HEK293 (cell line): ENCODE measurements at regions not wholly inside any gene's neighbourhood (a gene's known extent, or its start where the extent isn't known, plus 50 kb on each side); places are given as distances from the start of the nearest gene placed in this dataset.

Experiments
- ZBTB1 ChIP-seq: fragments of 450-650 bp; formaldehyde crosslinking; IDR thresholded peaks from 2 replicates; pipeline ENCODE4 v1.5.1; 2016; ENCODE audit warnings: missing biosample characterization, missing genetic modification characterization
- ZEB2 ChIP-seq: fragments of 450-650 bp; formaldehyde crosslinking; IDR thresholded peaks from 2 replicates; pipeline ENCODE4 v1.5.1; 2016; ENCODE audit warnings: missing biosample characterization, missing genetic modification characterization
- ZNF138 ChIP-seq: fragments of 450-650 bp; formaldehyde crosslinking; IDR thresholded peaks from 2 replicates; pipeline ENCODE4 v1.5.1; 2016; ENCODE audit warnings: missing biosample characterization, missing genetic modification characterization, borderline replicate concordance
- ZNF214 ChIP-seq: fragments of 450-650 bp; formaldehyde crosslinking; IDR thresholded peaks from 2 replicates; pipeline ENCODE4 v1.5.1; 2017; ENCODE audit warnings: missing biosample characterization, mild to moderate bottlenecking, missing genetic modification characterization, borderline replicate concordance
- ZNF221 ChIP-seq: fragments of 450-650 bp; formaldehyde crosslinking; IDR thresholded peaks from 2 replicates; pipeline ENCODE4 v1.5.1; 2017; ENCODE audit warnings: missing biosample characterization, missing genetic modification characterization, borderline replicate concordance
- ZNF266 ChIP-seq: fragments of 450-650 bp; formaldehyde crosslinking; IDR thresholded peaks from 2 replicates; pipeline ENCODE4 v1.5.1; 2016; ENCODE audit warnings: missing biosample characterization, missing genetic modification characterization, low read depth
- ZNF561 ChIP-seq: fragments of 450-650 bp; IDR thresholded peaks from 2 replicates; pipeline ENCODE4 v1.5.1; 2018; ENCODE audit warnings: missing biosample characterization, missing genetic modification characterization, borderline replicate concordance
- ZNF610 ChIP-seq: fragments of 450-650 bp; formaldehyde crosslinking; IDR thresholded peaks from 2 replicates; pipeline ENCODE4 v1.5.1; 2016; ENCODE audit warnings: missing biosample characterization, missing genetic modification characterization, borderline replicate concordance
- TF ChIP-seq, protein P1 (sequence below): fragments of 450-650 bp; formaldehyde crosslinking; IDR thresholded peaks from 2 replicates; pipeline ENCODE4 v1.5.1; 2016; ENCODE audit warnings: missing biosample characterization, missing genetic modification characterization
- TF ChIP-seq, protein P2 (sequence below): fragments of 450-650 bp; formaldehyde crosslinking; IDR thresholded peaks from 2 replicates; pipeline ENCODE4 v1.5.1; 2016; ENCODE audit warnings: missing biosample characterization, missing genetic modification characterization
- TF ChIP-seq, protein P3 (sequence below): fragments of 450-650 bp; formaldehyde crosslinking; IDR thresholded peaks from 2 replicates; pipeline ENCODE4 v1.5.1; 2016; ENCODE audit warnings: missing biosample characterization, missing genetic modification characterization

DNA sequence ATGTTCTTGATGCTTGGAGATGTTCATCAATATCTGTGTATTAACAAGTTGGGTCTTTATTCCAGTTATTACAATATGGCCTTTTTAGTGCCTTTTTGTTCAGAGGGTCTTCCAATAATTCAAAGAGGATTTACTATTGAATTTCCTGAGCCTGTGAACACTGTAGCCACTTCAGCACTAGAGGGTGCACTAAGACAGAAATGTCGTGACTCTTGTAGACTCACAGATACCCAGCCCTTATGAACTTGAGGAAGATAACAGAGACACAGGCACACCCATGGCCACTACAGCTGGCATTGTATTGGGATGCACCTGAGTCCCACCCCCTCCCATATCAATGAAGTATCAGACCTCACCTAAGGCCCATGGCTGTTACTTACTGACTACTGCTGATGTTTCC, 54.4 kb upstream of the ACTRT1 start:
- TF ChIP-seq, protein P1, sequence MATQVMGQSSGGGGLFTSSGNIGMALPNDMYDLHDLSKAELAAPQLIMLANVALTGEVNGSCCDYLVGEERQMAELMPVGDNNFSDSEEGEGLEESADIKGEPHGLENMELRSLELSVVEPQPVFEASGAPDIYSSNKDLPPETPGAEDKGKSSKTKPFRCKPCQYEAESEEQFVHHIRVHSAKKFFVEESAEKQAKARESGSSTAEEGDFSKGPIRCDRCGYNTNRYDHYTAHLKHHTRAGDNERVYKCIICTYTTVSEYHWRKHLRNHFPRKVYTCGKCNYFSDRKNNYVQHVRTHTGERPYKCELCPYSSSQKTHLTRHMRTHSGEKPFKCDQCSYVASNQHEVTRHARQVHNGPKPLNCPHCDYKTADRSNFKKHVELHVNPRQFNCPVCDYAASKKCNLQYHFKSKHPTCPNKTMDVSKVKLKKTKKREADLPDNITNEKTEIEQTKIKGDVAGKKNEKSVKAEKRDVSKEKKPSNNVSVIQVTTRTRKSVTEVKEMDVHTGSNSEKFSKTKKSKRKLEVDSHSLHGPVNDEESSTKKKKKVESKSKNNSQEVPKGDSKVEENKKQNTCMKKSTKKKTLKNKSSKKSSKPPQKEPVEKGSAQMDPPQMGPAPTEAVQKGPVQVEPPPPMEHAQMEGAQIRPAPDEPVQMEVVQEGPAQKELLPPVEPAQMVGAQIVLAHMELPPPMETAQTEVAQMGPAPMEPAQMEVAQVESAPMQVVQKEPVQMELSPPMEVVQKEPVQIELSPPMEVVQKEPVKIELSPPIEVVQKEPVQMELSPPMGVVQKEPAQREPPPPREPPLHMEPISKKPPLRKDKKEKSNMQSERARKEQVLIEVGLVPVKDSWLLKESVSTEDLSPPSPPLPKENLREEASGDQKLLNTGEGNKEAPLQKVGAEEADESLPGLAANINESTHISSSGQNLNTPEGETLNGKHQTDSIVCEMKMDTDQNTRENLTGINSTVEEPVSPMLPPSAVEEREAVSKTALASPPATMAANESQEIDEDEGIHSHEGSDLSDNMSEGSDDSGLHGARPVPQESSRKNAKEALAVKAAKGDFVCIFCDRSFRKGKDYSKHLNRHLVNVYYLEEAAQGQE (tag by site-specific recombination), result no peak
- TF ChIP-seq, protein P2, sequence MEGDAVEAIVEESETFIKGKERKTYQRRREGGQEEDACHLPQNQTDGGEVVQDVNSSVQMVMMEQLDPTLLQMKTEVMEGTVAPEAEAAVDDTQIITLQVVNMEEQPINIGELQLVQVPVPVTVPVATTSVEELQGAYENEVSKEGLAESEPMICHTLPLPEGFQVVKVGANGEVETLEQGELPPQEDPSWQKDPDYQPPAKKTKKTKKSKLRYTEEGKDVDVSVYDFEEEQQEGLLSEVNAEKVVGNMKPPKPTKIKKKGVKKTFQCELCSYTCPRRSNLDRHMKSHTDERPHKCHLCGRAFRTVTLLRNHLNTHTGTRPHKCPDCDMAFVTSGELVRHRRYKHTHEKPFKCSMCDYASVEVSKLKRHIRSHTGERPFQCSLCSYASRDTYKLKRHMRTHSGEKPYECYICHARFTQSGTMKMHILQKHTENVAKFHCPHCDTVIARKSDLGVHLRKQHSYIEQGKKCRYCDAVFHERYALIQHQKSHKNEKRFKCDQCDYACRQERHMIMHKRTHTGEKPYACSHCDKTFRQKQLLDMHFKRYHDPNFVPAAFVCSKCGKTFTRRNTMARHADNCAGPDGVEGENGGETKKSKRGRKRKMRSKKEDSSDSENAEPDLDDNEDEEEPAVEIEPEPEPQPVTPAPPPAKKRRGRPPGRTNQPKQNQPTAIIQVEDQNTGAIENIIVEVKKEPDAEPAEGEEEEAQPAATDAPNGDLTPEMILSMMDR, result no peak; the same call in 1 of the 2 replicates
- TF ChIP-seq ZBTB1 (tag by site-specific recombination) (no peak), ZNF221 (tag by site-specific recombination) (no peak), ZNF266 (no peak), ZNF214 (tag by site-specific recombination) (no peak), ZNF610 (tag by site-specific recombination) (no peak), ZEB2 (tag by site-specific recombination) (no peak), ZNF138 (tag by site-specific recombination) (no peak), ZNF561 (tag by site-specific recombination) (no peak)
- TF ChIP-seq, protein P3, sequence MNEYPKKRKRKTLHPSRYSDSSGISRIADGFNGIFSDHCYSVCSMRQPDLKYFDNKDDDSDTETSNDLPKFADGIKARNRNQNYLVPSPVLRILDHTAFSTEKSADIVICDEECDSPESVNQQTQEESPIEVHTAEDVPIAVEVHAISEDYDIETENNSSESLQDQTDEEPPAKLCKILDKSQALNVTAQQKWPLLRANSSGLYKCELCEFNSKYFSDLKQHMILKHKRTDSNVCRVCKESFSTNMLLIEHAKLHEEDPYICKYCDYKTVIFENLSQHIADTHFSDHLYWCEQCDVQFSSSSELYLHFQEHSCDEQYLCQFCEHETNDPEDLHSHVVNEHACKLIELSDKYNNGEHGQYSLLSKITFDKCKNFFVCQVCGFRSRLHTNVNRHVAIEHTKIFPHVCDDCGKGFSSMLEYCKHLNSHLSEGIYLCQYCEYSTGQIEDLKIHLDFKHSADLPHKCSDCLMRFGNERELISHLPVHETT (tag by site-specific recombination), result no peak
